Ishikawa (cell line): ENCODE measurements at regions not wholly inside any gene's neighbourhood (a gene's known extent, or its start where the extent isn't known, plus 50 kb on each side); places are given as distances from the start of the nearest gene placed in this dataset.

Source experiments
- CEBPB ChIP-seq: IDR thresholded peaks from 2 replicates; pipeline ENCODE4 v1.6.1; 2012
- CREB1 ChIP-seq: IDR thresholded peaks from 2 replicates; pipeline ENCODE4 v1.6.1; 2012; ENCODE audit warnings: low read depth
- EGR1 ChIP-seq: IDR thresholded peaks from 2 replicates; pipeline ENCODE4 v1.6.1; 2012
- EP300 ChIP-seq: IDR thresholded peaks from 2 replicates; pipeline ENCODE4 v1.6.1; 2012; ENCODE audit warnings: borderline replicate concordance
- FOXM1 ChIP-seq: IDR thresholded peaks from 2 replicates; pipeline ENCODE4 v1.6.1; 2012; ENCODE audit warnings: low read depth, borderline replicate concordance
- MAX ChIP-seq: IDR thresholded peaks from 2 replicates; pipeline ENCODE4 v1.6.1; 2012
- NFIC ChIP-seq: IDR thresholded peaks from 2 replicates; pipeline ENCODE4 v1.6.1; 2012
- RAD21 ChIP-seq: IDR thresholded peaks from 2 replicates; pipeline ENCODE4 v1.6.1; 2012; ENCODE audit warnings: low read depth
- REST ChIP-seq: IDR thresholded peaks from 2 replicates; pipeline ENCODE4 v1.6.1; 2012; ENCODE audit warnings: low read depth, mild to moderate bottlenecking
- TAF1 ChIP-seq: IDR thresholded peaks from 2 replicates; pipeline ENCODE4 v1.6.1; 2012; ENCODE audit warnings: low read depth, mild to moderate bottlenecking
- TCF12 ChIP-seq: IDR thresholded peaks from 2 replicates; pipeline ENCODE4 v1.6.1; 2012; ENCODE audit warnings: low read depth
- TEAD4 ChIP-seq: IDR thresholded peaks from 2 replicates; pipeline ENCODE4 v1.6.1; 2012
- USF1 ChIP-seq: IDR thresholded peaks from 2 replicates; pipeline ENCODE4 v1.6.1; 2012
- YY1 ChIP-seq: IDR thresholded peaks from 2 replicates; pipeline ENCODE4 v1.6.1; 2012; ENCODE audit warnings: low read depth
- ZBTB7A ChIP-seq: IDR thresholded peaks from 2 replicates; pipeline ENCODE4 v1.6.1; 2012; ENCODE audit warnings: low read depth

GRCh38 chr3:182692021-182692420 lies 101.3 kb upstream of the ATP11B start:
- TF ChIP-seq CREB1 = no peak
- no peak for TF ChIP-seq YY1
- TF ChIP-seq NFIC = no peak
- no peak for TF ChIP-seq REST
- no peak for TF ChIP-seq TEAD4
- TF ChIP-seq MAX = no peak
- no peak for TF ChIP-seq FOXM1
- TF ChIP-seq CEBPB = no peak
- no peak for TF ChIP-seq USF1
- TF ChIP-seq TCF12 = no peak
- TF ChIP-seq RAD21 = no peak

GRCh38 chr3:182692695-182693094 lies 100.6 kb upstream of the ATP11B start:
- TF ChIP-seq NFIC = no peak
- no peak for TF ChIP-seq YY1
- no peak for TF ChIP-seq TAF1
- TF ChIP-seq MAX = no peak
- no peak for TF ChIP-seq ZBTB7A
- TF ChIP-seq FOXM1 = no peak
- no peak for TF ChIP-seq CEBPB

GRCh38 chr3:182693723-182694122 lies 99.6 kb upstream of the ATP11B start:
- TF ChIP-seq YY1 (no peak), MAX (no peak), RAD21 (no peak), TEAD4 (no peak), TAF1 (no peak), ZBTB7A (no peak), FOXM1 (no peak), EP300 (no peak), NFIC (no peak), CREB1 (no peak), REST (no peak), USF1 (no peak), CEBPB (no peak), EGR1 (no peak), TCF12 (no peak)

- TF ChIP-seq CEBPB (no peak), RAD21 (no peak), TCF12 (no peak), MAX (no peak), NFIC (no peak), YY1 (no peak)
Measured at GRCh38 chr3:182696916-182697315, 96.4 kb upstream of the ATP11B start.

GRCh38 chr3:182697345-182697919 lies 95.9 kb upstream of the ATP11B start:
- no peak for TF ChIP-seq EGR1
- TF ChIP-seq YY1 = no peak
- no peak for TF ChIP-seq TEAD4
- no peak for TF ChIP-seq USF1
- no peak for TF ChIP-seq TCF12
- no peak for TF ChIP-seq REST
- TF ChIP-seq CEBPB = no peak
- no peak for TF ChIP-seq FOXM1
- no peak for TF ChIP-seq ZBTB7A
